H1 (cell line): ENCODE measurements at regions not wholly inside any gene's neighbourhood (a gene's known extent, or its start where the extent isn't known, plus 50 kb on each side); places are given as distances from the start of the nearest gene placed in this dataset.

Source experiments
- CHD2 ChIP-seq: IDR thresholded peaks from 2 replicates; pipeline ENCODE4 v1.6.1; 2012; ENCODE audit warnings: low read length, improper control_type of control experiment
- CHD7 ChIP-seq: fragments of 300-600 bp; sonication (generic); IDR thresholded peaks from 2 replicates; pipeline ENCODE4 v1.7.1; 2012; ENCODE audit warnings: low read length, moderate library complexity, mild to moderate bottlenecking, inconsistent platforms; ENCODE audit not compliant: insufficient replicate concordance
- JUND ChIP-seq: IDR thresholded peaks from 2 replicates; pipeline ENCODE4 v1.6.1; 2011; ENCODE audit warnings: mild to moderate bottlenecking, improper control_type of control experiment, low read length
- KDM1A ChIP-seq: fragments of 200-600, 300-600 bp; sonication (generic); IDR thresholded peaks from 2 replicates; pipeline ENCODE4 v1.7.1; 2016; ENCODE audit warnings: mild to moderate bottlenecking, low read length, borderline replicate concordance
- KDM4A ChIP-seq: IDR thresholded peaks from one replicate; pipeline ENCODE4 v1.7.1; 2012; ENCODE audit warnings: low read depth, mild to moderate bottlenecking, moderate library complexity, low read length, inconsistent platforms; ENCODE audit not compliant: severe bottlenecking
- NANOG ChIP-seq: IDR thresholded peaks from 2 replicates; pipeline ENCODE4 v1.6.1; 2011; ENCODE audit warnings: low read length, low read depth, mild to moderate bottlenecking, inconsistent platforms; ENCODE audit not compliant: insufficient read depth, poor library complexity, severe bottlenecking
- POLR2A ChIP-seq, 2 experiments: IDR thresholded peaks; 1 replicate in 1 of 2; 2 replicates in 1 of 2; pipeline ENCODE4 v1.6.1; 2011; ENCODE audit warnings: low read depth in 2 of 2, low read length in 2 of 2, mild to moderate bottlenecking in 2 of 2; ENCODE audit errors: control extremely low read depth in 1 of 2
- RAD21 ChIP-seq, 2 experiments: IDR thresholded peaks in 1 of 2; conservative IDR thresholded peaks in 1 of 2; 2 replicates each; pipeline ENCODE4 v1.6.1; 2011; ENCODE audit warnings: low read depth in 2 of 2, low read length in 2 of 2, improper control_type of control experiment in 1 of 2, inconsistent platforms in 1 of 2, mild to moderate bottlenecking in 1 of 2, moderate library complexity in 1 of 2
- RFX5 ChIP-seq: IDR thresholded peaks from 2 replicates; pipeline ENCODE4 v1.6.1; 2011; ENCODE audit warnings: low read depth, low read length, improper control_type of control experiment, borderline replicate concordance
- SIRT6 ChIP-seq: IDR thresholded peaks from one replicate; pipeline ENCODE4 v1.7.1; 2012; ENCODE audit warnings: low read length, inconsistent platforms
- SP2 ChIP-seq: IDR thresholded peaks from 2 replicates; pipeline ENCODE4 v1.6.1; 2012; ENCODE audit warnings: mild to moderate bottlenecking, low read length, inconsistent platforms
- SUZ12 ChIP-seq: fragments of 200-600 bp; sonication (generic); IDR thresholded peaks from 2 replicates; pipeline ENCODE4 v1.6.1; 2012; ENCODE audit warnings: mild to moderate bottlenecking, inconsistent platforms, low read length, moderate library complexity, mixed read lengths

GRCh38 chr7:25611196-25611595 lies 382.9 kb upstream of the NPVF start (continued):
- TF ChIP-seq CHD7 = no peak
- no peak for TF ChIP-seq SIRT6
- no peak for TF ChIP-seq SP2
- TF ChIP-seq RFX5 = no peak
- TF ChIP-seq KDM4A = no peak
- TF ChIP-seq NANOG = no peak
- no peak for TF ChIP-seq KDM1A
- no peak for TF ChIP-seq RAD21 (IDR thresholded peaks at IDR 0.05 in 1 of 2, conservative IDR thresholded peaks at IDR 0.05 in 1 of 2; ENCODE audit: low read depth in 2 of 2, low read length in 2 of 2)
- no peak for TF ChIP-seq SUZ12
- no peak for TF ChIP-seq POLR2A (IDR thresholded peaks at IDR 0.05; ENCODE audit: control extremely low read depth in 1 of 2, low read depth in 2 of 2, low read length in 2 of 2)
- TF ChIP-seq CHD2 = no peak
- TF ChIP-seq JUND = no peak
